Liver (tissue), 8 donors: ENCODE measurements at regions not wholly inside any gene's neighbourhood (a gene's known extent, or its start where the extent isn't known, plus 50 kb on each side); places are given as distances from the start of the nearest gene placed in this dataset.
"Not testable (repeated sequence)": the region's sequence is repeated elsewhere in the genome, so short reads cannot be mapped to it uniquely, and the experiment has no call there.

Experiments
- DNase-seq: peaks from one replicate; pipeline ENCODE4 v3.0.0-alpha.2; 2017; ENCODE audit warnings: low spot score
- H3K27ac ChIP-seq, 2 donors: one replicate each; pipeline ENCODE4 v1.7.0; 2013; ENCODE audit warnings: inconsistent platforms in 2 of 2, low read length in 2 of 2, control low read depth in 1 of 2, low read depth in 1 of 2, mild to moderate bottlenecking in 1 of 2
- H3K27me3 ChIP-seq, 4 donors: one replicate each; pipeline versions ENCODE4 v1.6.1 to v1.7.0; 2013; ENCODE audit warnings: low read length in 3 of 4, inconsistent platforms in 1 of 4, mild to moderate bottlenecking in 1 of 4, moderate library complexity in 1 of 4; ENCODE audit not compliant: control insufficient read depth in 4 of 4, insufficient read depth in 4 of 4
- H3K36me3 ChIP-seq, 4 donors: one replicate each; pipeline versions ENCODE4 v1.6.1 to v1.7.0; 2013; ENCODE audit warnings: low read length in 3 of 4, mild to moderate bottlenecking in 3 of 4, low read depth in 1 of 4, moderate library complexity in 1 of 4; ENCODE audit not compliant: control insufficient read depth in 4 of 4, insufficient read depth in 3 of 4
- H3K4me1 ChIP-seq, 4 donors: one replicate each; pipeline versions ENCODE4 v1.6.1 to v1.7.0; 2013; ENCODE audit warnings: low read length in 3 of 4, mild to moderate bottlenecking in 3 of 4, moderate library complexity in 1 of 4; ENCODE audit not compliant: control insufficient read depth in 4 of 4, insufficient read depth in 4 of 4
- H3K4me3 ChIP-seq, 3 donors: one replicate each; pipeline versions ENCODE4 v1.6.1 to v1.7.0; 2013; ENCODE audit warnings: low read length in 3 of 3, control low read depth in 1 of 3, low read depth in 1 of 3, mild to moderate bottlenecking in 1 of 3
- H3K9ac ChIP-seq, 2 donors: one replicate each; pipeline ENCODE4 v1.7.0; 2013; ENCODE audit warnings: low read length in 2 of 2, mild to moderate bottlenecking in 2 of 2, moderate library complexity in 2 of 2, control low read depth in 1 of 2, low read depth in 1 of 2
- H3K9me3 ChIP-seq, 4 donors: one replicate each; pipeline versions ENCODE4 v1.6.1 to v1.7.0; 2013; ENCODE audit warnings: low read length in 3 of 4; ENCODE audit not compliant: control insufficient read depth in 4 of 4
- EGR1 ChIP-seq, 2 donors: IDR thresholded peaks; 2 replicates each; pipeline ENCODE4 v1.6.1; 2016 to 2018; ENCODE audit warnings: antibody characterized with exemption in 2 of 2, low read depth in 2 of 2
- FOXA1 ChIP-seq: IDR thresholded peaks from 2 replicates; pipeline ENCODE4 v1.6.1; 2016; ENCODE audit warnings: antibody characterized with exemption
- FOXA2 ChIP-seq: IDR thresholded peaks from 2 replicates; pipeline ENCODE4 v1.6.1; 2016; ENCODE audit warnings: antibody characterized with exemption
- GABPA ChIP-seq, 2 donors: IDR thresholded peaks in 1 of 2; conservative IDR thresholded peaks in 1 of 2; 2 replicates each; pipeline ENCODE4 v1.6.1; 2016; ENCODE audit warnings: antibody characterized with exemption in 2 of 2, mild to moderate bottlenecking in 1 of 2, moderate library complexity in 1 of 2
- HNF4A ChIP-seq, 2 donors: conservative IDR thresholded peaks; 2 replicates each; pipeline ENCODE4 v1.6.1; 2016; ENCODE audit warnings: antibody characterized with exemption in 2 of 2, mild to moderate bottlenecking in 2 of 2
- HNF4G ChIP-seq: IDR thresholded peaks from 2 replicates; pipeline ENCODE4 v1.6.1; 2016; ENCODE audit warnings: antibody characterized with exemption
- JUND ChIP-seq, 2 donors: IDR thresholded peaks; 2 replicates each; pipeline ENCODE4 v1.6.1; 2016; ENCODE audit warnings: antibody characterized with exemption in 2 of 2
- NR2F2 ChIP-seq: IDR thresholded peaks from 2 replicates; pipeline ENCODE4 v1.6.1; 2016; ENCODE audit warnings: antibody characterized with exemption
- RAD21 ChIP-seq, 2 donors: IDR thresholded peaks; 2 replicates each; pipeline ENCODE4 v1.6.1; 2016; ENCODE audit warnings: antibody characterized with exemption in 2 of 2, mild to moderate bottlenecking in 2 of 2
- RXRA ChIP-seq, 2 donors: IDR thresholded peaks; 2 replicates each; pipeline ENCODE4 v1.6.1; 2017 to 2018; ENCODE audit warnings: antibody characterized with exemption in 2 of 2, mild to moderate bottlenecking in 1 of 2
- SP1 ChIP-seq: IDR thresholded peaks from 2 replicates; pipeline ENCODE4 v1.6.1; 2018; ENCODE audit warnings: antibody characterized with exemption, mild to moderate bottlenecking
- TAF1 ChIP-seq: conservative IDR thresholded peaks from 2 replicates; pipeline ENCODE4 v1.6.1; 2016; ENCODE audit warnings: antibody characterized with exemption, mild to moderate bottlenecking
- YY1 ChIP-seq: IDR thresholded peaks from 2 replicates; pipeline ENCODE4 v1.6.1; 2016; ENCODE audit warnings: antibody characterized with exemption, mild to moderate bottlenecking
- WGBS: extraction: QIAGEN DNeasy Blood & Tissue Kit; methylation state at CpG from one replicate; pipeline ENCODE4 v1.1.7; 2013; 5-methylcytosine and 5-hydroxymethylcytosine counted together
- TF ChIP-seq, protein P1 (sequence below): IDR thresholded peaks from 2 replicates; pipeline ENCODE4 v1.6.1; 2016; ENCODE audit warnings: antibody characterized with exemption
- TF ChIP-seq, protein P2 (sequence below): IDR thresholded peaks from 2 replicates; pipeline ENCODE4 v1.6.1; 2016; ENCODE audit warnings: antibody characterized with exemption
- TF ChIP-seq, protein P3 (sequence below): IDR thresholded peaks from 2 replicates; pipeline ENCODE4 v1.6.1; 2016; ENCODE audit warnings: antibody characterized with exemption
- TF ChIP-seq, protein P4 (sequence below): fragments of 150-350 bp; IDR thresholded peaks from 2 replicates; pipeline ENCODE4 v1.5.1; 2017; ENCODE audit warnings: improper control_type of control experiment, low read depth, low read length; ENCODE audit not compliant: missing input control
- TF ChIP-seq, protein P5 (sequence below): IDR thresholded peaks from 2 replicates; pipeline ENCODE4 v1.6.1; 2016; ENCODE audit warnings: antibody characterized with exemption, mild to moderate bottlenecking
- donor health status: healthy.
- donor health status: healthy.
- donor health status: healthy.
- donor health status: healthy.
- donor health status: healthy.

DNA sequence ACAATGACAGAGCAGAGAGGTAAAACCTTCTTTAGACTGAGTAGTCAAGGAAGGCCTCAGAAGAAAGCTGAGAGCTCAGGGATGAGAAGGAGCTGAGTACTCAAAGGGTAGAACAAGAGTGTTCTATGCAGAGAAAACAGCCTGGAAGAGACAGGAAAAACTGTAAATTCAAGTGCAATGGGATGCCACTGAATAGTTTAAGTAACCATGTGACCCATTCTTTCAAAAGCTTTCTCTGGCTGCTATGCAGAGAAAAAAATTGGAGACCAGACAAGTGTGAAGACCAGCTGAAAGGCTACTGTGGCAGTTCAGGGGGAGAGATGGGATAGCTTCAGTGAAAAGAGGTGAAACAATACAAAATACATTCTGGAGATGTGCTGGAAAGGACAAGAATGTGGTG is 61.3 kb upstream of the RNF38 start (continued):
- TF ChIP-seq, protein P1, sequence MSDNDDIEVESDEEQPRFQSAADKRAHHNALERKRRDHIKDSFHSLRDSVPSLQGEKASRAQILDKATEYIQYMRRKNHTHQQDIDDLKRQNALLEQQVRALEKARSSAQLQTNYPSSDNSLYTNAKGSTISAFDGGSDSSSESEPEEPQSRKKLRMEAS = no peak
- TF ChIP-seq, protein P2, sequence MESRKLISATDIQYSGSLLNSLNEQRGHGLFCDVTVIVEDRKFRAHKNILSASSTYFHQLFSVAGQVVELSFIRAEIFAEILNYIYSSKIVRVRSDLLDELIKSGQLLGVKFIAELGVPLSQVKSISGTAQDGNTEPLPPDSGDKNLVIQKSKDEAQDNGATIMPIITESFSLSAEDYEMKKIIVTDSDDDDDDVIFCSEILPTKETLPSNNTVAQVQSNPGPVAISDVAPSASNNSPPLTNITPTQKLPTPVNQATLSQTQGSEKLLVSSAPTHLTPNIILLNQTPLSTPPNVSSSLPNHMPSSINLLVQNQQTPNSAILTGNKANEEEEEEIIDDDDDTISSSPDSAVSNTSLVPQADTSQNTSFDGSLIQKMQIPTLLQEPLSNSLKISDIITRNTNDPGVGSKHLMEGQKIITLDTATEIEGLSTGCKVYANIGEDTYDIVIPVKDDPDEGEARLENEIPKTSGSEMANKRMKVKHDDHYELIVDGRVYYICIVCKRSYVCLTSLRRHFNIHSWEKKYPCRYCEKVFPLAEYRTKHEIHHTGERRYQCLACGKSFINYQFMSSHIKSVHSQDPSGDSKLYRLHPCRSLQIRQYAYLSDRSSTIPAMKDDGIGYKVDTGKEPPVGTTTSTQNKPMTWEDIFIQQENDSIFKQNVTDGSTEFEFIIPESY = no peak

DNA sequence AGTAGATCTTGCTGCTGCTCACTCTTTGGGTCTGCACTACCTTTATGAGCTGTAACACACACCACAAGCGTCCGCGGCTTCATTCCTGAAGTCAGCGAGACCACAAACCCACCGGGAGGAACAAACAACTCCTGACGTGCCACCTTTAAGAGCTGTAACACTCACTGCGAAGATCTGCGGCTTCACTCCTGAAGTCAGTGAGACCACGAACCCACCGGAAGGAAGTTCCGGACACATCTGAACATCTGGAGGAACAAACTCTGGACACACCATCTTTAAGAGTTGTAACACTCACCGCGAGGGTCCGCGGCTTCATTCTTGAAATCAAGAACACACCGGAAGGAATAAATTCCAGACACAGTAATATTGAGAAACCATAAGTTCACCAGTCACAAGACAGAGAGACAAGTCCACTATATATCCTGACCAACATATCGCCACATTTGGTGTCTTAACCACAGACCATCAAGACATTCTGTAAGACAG is 58.4 kb upstream of the RNF38 start:
- H3K36me3 ChIP-seq, H3K9ac ChIP-seq, H3K9me3 ChIP-seq, H3K4me3 ChIP-seq, H3K27ac ChIP-seq, DNase-seq, H3K27me3 ChIP-seq, H3K4me1 ChIP-seq: not testable (repeated sequence)
- 83% methylated on average over 17 of the region's 17 CpGs for WGBS

DNA sequence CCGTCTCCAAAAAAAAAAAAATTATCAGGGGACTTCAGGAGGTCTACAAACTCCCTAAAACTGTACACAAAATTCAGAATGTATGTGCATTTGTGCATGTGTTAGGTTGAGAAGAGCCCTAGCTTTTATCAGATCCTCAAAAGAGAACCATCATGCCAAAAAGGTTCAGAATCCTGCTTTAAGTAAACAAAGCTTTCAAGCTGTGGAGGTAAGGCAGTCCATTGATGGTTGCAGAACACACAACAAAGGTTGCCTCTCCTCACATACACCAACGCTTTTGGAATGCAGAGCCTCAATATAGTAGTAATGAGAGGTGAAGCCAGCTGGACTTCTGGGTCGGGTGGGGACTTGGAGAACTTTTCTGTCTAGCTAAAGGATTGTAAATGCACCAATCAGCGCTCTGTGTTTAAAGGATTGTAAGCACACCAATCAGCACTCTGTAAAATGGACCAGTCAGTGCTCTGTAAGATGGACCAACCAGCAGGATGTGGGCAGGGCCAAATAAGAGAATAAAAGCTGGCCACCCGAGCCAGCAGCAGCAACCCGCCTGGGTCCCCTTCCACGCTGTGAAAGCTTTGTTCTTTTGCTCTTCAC is 57.9 kb upstream of the RNF38 start:
- Histone ChIP-seq H3K9ac (no peak overlapping the region), H3K27me3 (no peaks in the 10 kb centered on the region), H3K36me3 (no peaks in the 10 kb centered on the region), H3K9me3 (no peaks in the 10 kb centered on the region), H3K4me1 (peaks cover 0 to 3% (median under 1%) of the 10 kb centered on the region in 4 donors), H3K27ac (no peak overlapping the region), H3K4me3 (no peak overlapping the region)
- TF ChIP-seq GABPA (IDR thresholded peaks at IDR 0.05 in 1 of 2, conservative IDR thresholded peaks at IDR 0.05 in 1 of 2) (no peak), HNF4A (conservative IDR thresholded peaks at IDR 0.05) (no peak), TAF1 (no peak), HNF4G (no peak), JUND (IDR thresholded peaks at IDR 0.05) (no peak), EGR1 (IDR thresholded peaks at IDR 0.05; ENCODE audit: low read depth in 2 of 2) (no peak), NR2F2 (no peak), FOXA2 (no peak), SP1 (no peak), FOXA1 (no peak), YY1 (no peak), RXRA (IDR thresholded peaks at IDR 0.05) (no peak), RAD21 (IDR thresholded peaks at IDR 0.05) (no peak)
- TF ChIP-seq, protein P3, sequence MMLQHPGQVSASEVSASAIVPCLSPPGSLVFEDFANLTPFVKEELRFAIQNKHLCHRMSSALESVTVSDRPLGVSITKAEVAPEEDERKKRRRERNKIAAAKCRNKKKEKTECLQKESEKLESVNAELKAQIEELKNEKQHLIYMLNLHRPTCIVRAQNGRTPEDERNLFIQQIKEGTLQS = no peak
- TF ChIP-seq, protein P1 = no peak
- TF ChIP-seq, protein P4, sequence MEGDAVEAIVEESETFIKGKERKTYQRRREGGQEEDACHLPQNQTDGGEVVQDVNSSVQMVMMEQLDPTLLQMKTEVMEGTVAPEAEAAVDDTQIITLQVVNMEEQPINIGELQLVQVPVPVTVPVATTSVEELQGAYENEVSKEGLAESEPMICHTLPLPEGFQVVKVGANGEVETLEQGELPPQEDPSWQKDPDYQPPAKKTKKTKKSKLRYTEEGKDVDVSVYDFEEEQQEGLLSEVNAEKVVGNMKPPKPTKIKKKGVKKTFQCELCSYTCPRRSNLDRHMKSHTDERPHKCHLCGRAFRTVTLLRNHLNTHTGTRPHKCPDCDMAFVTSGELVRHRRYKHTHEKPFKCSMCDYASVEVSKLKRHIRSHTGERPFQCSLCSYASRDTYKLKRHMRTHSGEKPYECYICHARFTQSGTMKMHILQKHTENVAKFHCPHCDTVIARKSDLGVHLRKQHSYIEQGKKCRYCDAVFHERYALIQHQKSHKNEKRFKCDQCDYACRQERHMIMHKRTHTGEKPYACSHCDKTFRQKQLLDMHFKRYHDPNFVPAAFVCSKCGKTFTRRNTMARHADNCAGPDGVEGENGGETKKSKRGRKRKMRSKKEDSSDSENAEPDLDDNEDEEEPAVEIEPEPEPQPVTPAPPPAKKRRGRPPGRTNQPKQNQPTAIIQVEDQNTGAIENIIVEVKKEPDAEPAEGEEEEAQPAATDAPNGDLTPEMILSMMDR = no peak
- TF ChIP-seq, protein P5, sequence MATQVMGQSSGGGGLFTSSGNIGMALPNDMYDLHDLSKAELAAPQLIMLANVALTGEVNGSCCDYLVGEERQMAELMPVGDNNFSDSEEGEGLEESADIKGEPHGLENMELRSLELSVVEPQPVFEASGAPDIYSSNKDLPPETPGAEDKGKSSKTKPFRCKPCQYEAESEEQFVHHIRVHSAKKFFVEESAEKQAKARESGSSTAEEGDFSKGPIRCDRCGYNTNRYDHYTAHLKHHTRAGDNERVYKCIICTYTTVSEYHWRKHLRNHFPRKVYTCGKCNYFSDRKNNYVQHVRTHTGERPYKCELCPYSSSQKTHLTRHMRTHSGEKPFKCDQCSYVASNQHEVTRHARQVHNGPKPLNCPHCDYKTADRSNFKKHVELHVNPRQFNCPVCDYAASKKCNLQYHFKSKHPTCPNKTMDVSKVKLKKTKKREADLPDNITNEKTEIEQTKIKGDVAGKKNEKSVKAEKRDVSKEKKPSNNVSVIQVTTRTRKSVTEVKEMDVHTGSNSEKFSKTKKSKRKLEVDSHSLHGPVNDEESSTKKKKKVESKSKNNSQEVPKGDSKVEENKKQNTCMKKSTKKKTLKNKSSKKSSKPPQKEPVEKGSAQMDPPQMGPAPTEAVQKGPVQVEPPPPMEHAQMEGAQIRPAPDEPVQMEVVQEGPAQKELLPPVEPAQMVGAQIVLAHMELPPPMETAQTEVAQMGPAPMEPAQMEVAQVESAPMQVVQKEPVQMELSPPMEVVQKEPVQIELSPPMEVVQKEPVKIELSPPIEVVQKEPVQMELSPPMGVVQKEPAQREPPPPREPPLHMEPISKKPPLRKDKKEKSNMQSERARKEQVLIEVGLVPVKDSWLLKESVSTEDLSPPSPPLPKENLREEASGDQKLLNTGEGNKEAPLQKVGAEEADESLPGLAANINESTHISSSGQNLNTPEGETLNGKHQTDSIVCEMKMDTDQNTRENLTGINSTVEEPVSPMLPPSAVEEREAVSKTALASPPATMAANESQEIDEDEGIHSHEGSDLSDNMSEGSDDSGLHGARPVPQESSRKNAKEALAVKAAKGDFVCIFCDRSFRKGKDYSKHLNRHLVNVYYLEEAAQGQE = no peak
- TF ChIP-seq, protein P2 = no peak
- WGBS = 79% methylated on average over 7 of the region's 7 CpGs
- no peak for DNase-seq
